H9 (cell line): ENCODE measurements at regions not wholly inside any gene's neighbourhood (a gene's known extent, or its start where the extent isn't known, plus 50 kb on each side); places are given as distances from the start of the nearest gene placed in this dataset.

Experiments
- DNase-seq: peaks from one replicate; pipeline ENCODE4 v3.0.0-alpha.2; 2017
- H2AFZ ChIP-seq: one replicate; pipeline ENCODE4 v1.6.1; 2013; ENCODE audit warnings: mild to moderate bottlenecking, low read length, control low read depth, moderate library complexity
- H2AK5ac ChIP-seq: 2 replicates; pipeline ENCODE4 v1.6.1; 2013; ENCODE audit warnings: low read length, control low read depth, mixed read lengths; ENCODE audit not compliant: insufficient read length
- H2BK120ac ChIP-seq: one replicate; pipeline ENCODE4 v1.6.1; 2013; ENCODE audit warnings: low read depth, mild to moderate bottlenecking, low read length, control low read depth, inconsistent platforms; ENCODE audit not compliant: poor library complexity, severe bottlenecking
- H2BK12ac ChIP-seq: 2 replicates; pipeline ENCODE4 v1.6.1; 2013; ENCODE audit warnings: low read length, control low read depth, mixed read lengths, low read depth; ENCODE audit not compliant: insufficient read length
- H2BK15ac ChIP-seq: 2 replicates; pipeline ENCODE4 v1.6.1; 2013; ENCODE audit warnings: low read depth, low read length, control low read depth
- H2BK20ac ChIP-seq: one replicate; pipeline ENCODE4 v1.6.1; 2013; ENCODE audit warnings: low read depth, mild to moderate bottlenecking, low read length, control low read depth, inconsistent platforms; ENCODE audit not compliant: poor library complexity, severe bottlenecking
- H2BK5ac ChIP-seq: 2 replicates; pipeline ENCODE4 v1.6.1; 2013; ENCODE audit warnings: low read length, control low read depth, mixed read lengths; ENCODE audit not compliant: insufficient read length
- H3K14ac ChIP-seq: 2 replicates; pipeline ENCODE4 v1.6.1; 2013; ENCODE audit warnings: low read length, control low read depth; ENCODE audit not compliant: insufficient read depth
- H3K18ac ChIP-seq: 2 replicates; pipeline ENCODE4 v1.6.1; 2013; ENCODE audit warnings: low read depth, mild to moderate bottlenecking, mixed read lengths, low read length, control low read depth; ENCODE audit not compliant: insufficient read length
- H3K23ac ChIP-seq: 2 replicates; pipeline ENCODE4 v1.6.1; 2013; ENCODE audit warnings: low read length, control low read depth, mixed read lengths, low read depth; ENCODE audit not compliant: insufficient read length
- H3K23me2 ChIP-seq: 2 replicates; pipeline ENCODE4 v1.6.1; 2013; ENCODE audit warnings: low read depth, mild to moderate bottlenecking, mixed read lengths, low read length, control low read depth; ENCODE audit not compliant: insufficient read length, poor library complexity, severe bottlenecking
- H3K27ac ChIP-seq: 2 replicates; pipeline ENCODE4 v1.5.1; 2013; ENCODE audit warnings: low read length, control low read depth, mixed read lengths, low read depth; ENCODE audit not compliant: insufficient read length
- H3K27me3 ChIP-seq: 2 replicates; pipeline ENCODE4 v1.6.1; 2013; ENCODE audit warnings: low read length, control low read depth, inconsistent platforms; ENCODE audit not compliant: insufficient read depth
- H3K4ac ChIP-seq: 2 replicates; pipeline ENCODE4 v1.6.1; 2013; ENCODE audit warnings: low read depth, mild to moderate bottlenecking, control low read depth, inconsistent platforms, low read length, moderate library complexity
- H3K4me1 ChIP-seq: 2 replicates; pipeline ENCODE4 v1.6.1; 2013; ENCODE audit warnings: low read length, control low read depth, inconsistent platforms; ENCODE audit not compliant: insufficient read depth
- H3K4me2 ChIP-seq: 2 replicates; pipeline ENCODE4 v1.6.1; 2013; ENCODE audit warnings: low read length, control low read depth, mixed read lengths; ENCODE audit not compliant: insufficient read length, insufficient read depth
- H3K56ac ChIP-seq: 2 replicates; pipeline ENCODE4 v1.6.1; 2013; ENCODE audit warnings: low read depth, mild to moderate bottlenecking, mixed read lengths, low read length, control low read depth; ENCODE audit not compliant: insufficient read length
- H3K79me1 ChIP-seq: 2 replicates; pipeline ENCODE4 v1.6.1; 2013; ENCODE audit warnings: low read depth, mild to moderate bottlenecking, moderate library complexity, low read length, control low read depth, inconsistent platforms; ENCODE audit not compliant: insufficient read depth, poor library complexity, severe bottlenecking
- H3K79me2 ChIP-seq: 2 replicates; pipeline ENCODE4 v1.6.1; 2013; ENCODE audit warnings: low read length, control low read depth, inconsistent platforms; ENCODE audit not compliant: insufficient read depth
- H3K9ac ChIP-seq: 2 replicates; pipeline ENCODE4 v1.6.1; 2013; ENCODE audit warnings: low read length, control low read depth, mixed read lengths; ENCODE audit not compliant: insufficient read length; ENCODE audit errors: extremely low read depth
- H3K9me3 ChIP-seq: one replicate; pipeline ENCODE4 v1.6.1; 2013; ENCODE audit warnings: low read depth, low read length, inconsistent platforms; ENCODE audit not compliant: control insufficient read depth
- H3T11ph ChIP-seq: one replicate; pipeline ENCODE4 v1.6.1; 2013; ENCODE audit warnings: mild to moderate bottlenecking, low read length, control low read depth, inconsistent platforms
- H4K20me1 ChIP-seq: one replicate; pipeline ENCODE4 v1.6.1; 2013; ENCODE audit not compliant: control insufficient read depth, insufficient read length, insufficient read depth
- H4K5ac ChIP-seq: 2 replicates; pipeline ENCODE4 v1.6.1; 2013; ENCODE audit warnings: low read depth, mild to moderate bottlenecking, mixed read lengths, low read length, control low read depth; ENCODE audit not compliant: insufficient read length
- H4K8ac ChIP-seq: replicated peaks from 2 replicates; pipeline ENCODE4 v1.6.1; 2013; ENCODE audit warnings: low read length, control low read depth, mixed read lengths, low read depth; ENCODE audit not compliant: insufficient read length
- H4K91ac ChIP-seq: 2 replicates; pipeline ENCODE4 v1.6.1; 2013; ENCODE audit warnings: low read depth, mild to moderate bottlenecking, moderate library complexity, mixed read lengths, low read length, control low read depth; ENCODE audit not compliant: insufficient read length
- H3K27ac Mint-ChIP-seq, 3 experiments: 2 replicates in 2 of 3; 3 replicates in 1 of 3; pipeline ENCODE4 v1.8.0; 2020 to 2021; ENCODE audit warnings: mixed read lengths in 3 of 3, mild to moderate bottlenecking in 1 of 3, moderate library complexity in 1 of 3
- H3K27me3 Mint-ChIP-seq: 2 replicates; pipeline ENCODE4 v1.8.0; 2021; ENCODE audit warnings: low read depth, mild to moderate bottlenecking, moderate library complexity, mixed read lengths
- H3K36me3 Mint-ChIP-seq, 3 experiments: 2 replicates in 2 of 3; 3 replicates in 1 of 3; pipeline ENCODE4 v1.8.0; 2020 to 2021; ENCODE audit warnings: low read depth in 3 of 3, mixed read lengths in 3 of 3; ENCODE audit not compliant: insufficient read depth in 1 of 3
- H3K4me1 Mint-ChIP-seq, 2 experiments: 2 replicates each; pipeline ENCODE4 v1.8.0; 2020; ENCODE audit warnings: mixed read lengths in 2 of 2
- H3K4me3 Mint-ChIP-seq, 2 experiments: 2 replicates in 1 of 2; 3 replicates in 1 of 2; pipeline ENCODE4 v1.8.0; 2020 to 2021; ENCODE audit warnings: mild to moderate bottlenecking in 2 of 2, mixed read lengths in 2 of 2, moderate library complexity in 1 of 2
- H3K9me3 Mint-ChIP-seq, 2 experiments: 2 replicates in 1 of 2; 3 replicates in 1 of 2; pipeline ENCODE4 v1.8.0; 2020; ENCODE audit warnings: mild to moderate bottlenecking in 2 of 2, mixed read lengths in 2 of 2, moderate library complexity in 1 of 2
- CTCF ChIP-seq: fragments of 200-600 bp; sonication (generic); conservative IDR thresholded peaks from 3 replicates; pipeline ENCODE4 v1.8.0; 2021; ENCODE audit warnings: antibody characterized with exemption, mild to moderate bottlenecking
- WGBS: extraction: QIAGEN DNeasy Blood & Tissue Kit; methylation state at CpG from one replicate; pipeline ENCODE4 v1.1.7; 2013; ENCODE audit warnings: missing lambda C conversion rate, low lambda C conversion rate, mixed read lengths; ENCODE audit not compliant: insufficient read length; ENCODE audit errors: extremely low coverage; 5-methylcytosine and 5-hydroxymethylcytosine counted together

GRCh38 chr10:21021231-21021630 is 124.1 kb upstream of the NEBL start:
- no peaks in the 10 kb centered on the region for H3K4me1 Mint-ChIP-seq
- Histone ChIP-seq H2BK12ac (no peak overlapping the region), H3K56ac (no peak overlapping the region), H3K4ac (no peak overlapping the region), H3K79me1 (no peaks in the 10 kb centered on the region), H3K79me2 (no peaks in the 10 kb centered on the region), H3K9ac (no peak overlapping the region), H4K20me1 (no peaks in the 10 kb centered on the region), H4K91ac (no peak overlapping the region), H2BK5ac (no peak overlapping the region), H3K9me3 (no peaks in the 10 kb centered on the region), H3K18ac (no peak overlapping the region), H3K27ac (no peak overlapping the region), H3K23me2 (no peaks in the 10 kb centered on the region), H2AFZ (no peak overlapping the region), H3K23ac (no peak overlapping the region), H4K5ac (no peak overlapping the region), H4K8ac (no peak overlapping the region), H3K14ac (no peak overlapping the region), H3K4me2 (no peak overlapping the region), H3T11ph (no peak overlapping the region), H3K4me1 (no peaks in the 10 kb centered on the region), H3K27me3 (no peaks in the 10 kb centered on the region), H2BK120ac (no peak overlapping the region), H2BK15ac (no peak overlapping the region), H2AK5ac (no peak overlapping the region), H2BK20ac (no peak overlapping the region)
- TF ChIP-seq CTCF, result no peak
- peaks cover 0 to 5% (median 5%) of the 10 kb centered on the region in 3 experiments; a peak in 3 of 7 replicates for H3K36me3 Mint-ChIP-seq
- no peak overlapping the region for H3K4me3 Mint-ChIP-seq
- peak overlapping the region in 1 of 3 experiments; percentile 29; a peak in 1 of 7 replicates for H3K27ac Mint-ChIP-seq
- no peaks in the 10 kb centered on the region for H3K27me3 Mint-ChIP-seq
- no peak for DNase-seq
- H3K9me3 Mint-ChIP-seq, result no peaks in the 10 kb centered on the region
- no CpG with 5 or more reads among the region's 6 CpGs for WGBS
